Body of pancreas (tissue), 4 donors: ENCODE measurements at regions not wholly inside any gene's neighbourhood (a gene's known extent, or its start where the extent isn't known, plus 50 kb on each side); places are given as distances from the start of the nearest gene placed in this dataset.

Experiments used
- ATAC-seq: fragments of 150-250 bp; one replicate; pipeline ENCODE4 v1.9.1; 2016
- DNase-seq, 4 donors: peaks; one replicate each; pipeline ENCODE4 v3.0.0-alpha.2; 2019
- H3K27ac ChIP-seq, 4 donors: fragments of 200-600 bp; sonication (generic); 1 replicate in 3 of 4; 2 replicates in 1 of 4; pipeline versions ENCODE4 v1.5.1 to v1.6.1; 2016 to 2019; ENCODE audit warnings: mild to moderate bottlenecking in 1 of 4, mixed read lengths in 1 of 4, moderate library complexity in 1 of 4
- H3K27me3 ChIP-seq, 2 donors: fragments of 200-600 bp; sonication (generic); one replicate each; pipeline ENCODE4 v1.6.0; 2016; ENCODE audit warnings: mild to moderate bottlenecking in 1 of 2
- H3K36me3 ChIP-seq, 2 donors: fragments of 200-600 bp; sonication (generic); replicated peaks in 1 of 2; 2 replicates each; pipeline ENCODE4 v1.5.1; 2016; ENCODE audit warnings: low read depth in 2 of 2; ENCODE audit not compliant: insufficient read depth in 1 of 2
- H3K4me1 ChIP-seq: fragments of 200-600 bp; sonication (generic); one replicate; pipeline ENCODE4 v1.6.0; 2016
- H3K4me3 ChIP-seq, 2 donors: fragments of 200-600 bp; sonication (generic); 1 replicate in 1 of 2; 2 replicates in 1 of 2; pipeline ENCODE4 v1.5.1; 2016 to 2019
- H3K9me3 ChIP-seq, 3 donors: fragments of 200-600 bp; sonication (generic); 1 replicate in 2 of 3; 2 replicates in 1 of 3; pipeline ENCODE4 v1.5.1; 2016
- CTCF ChIP-seq, 7 experiments: fragments of 450-650 bp in 4 of 7; fragments of 200-600 bp in 3 of 7; sonication (generic) in 3 of 7; IDR thresholded peaks; one replicate each; pipeline ENCODE4 v1.5.1; 2016 to 2019; ENCODE audit warnings: antibody characterized with exemption in 7 of 7
- POLR2A ChIP-seq, 3 donors: fragments of 450-650 bp; IDR thresholded peaks; one replicate each; pipeline ENCODE4 v1.6.1; 2016; ENCODE audit warnings: antibody characterized with exemption in 3 of 3, mild to moderate bottlenecking in 2 of 3
- WGBS, 2 donors: methylation state at CpG; one replicate each; pipeline ENCODE4 v1.1.5; 2017; 5-methylcytosine and 5-hydroxymethylcytosine counted together
- intact Hi-C: fragments of 100-400 bp; cut with DNase I; formaldehyde crosslinking; loops from one replicate; pipeline ENCODE4 v1.15.1; 2023

GRCh38 chr3:70120357-70120966, 120.9 kb downstream of the SAMMSON start:
- intact Hi-C loops = no loop called here
- Histone ChIP-seq H3K4me3 (no peak overlapping the region), H3K4me1 (peaks cover 7% of the 10 kb centered on the region), H3K27me3 (no peaks in the 10 kb centered on the region), H3K36me3 (no peaks in the 10 kb centered on the region), H3K27ac (no peak overlapping the region), H3K9me3 (no peaks in the 10 kb centered on the region)
- WGBS, 2 donors = 57 to 60% methylated on average over 11 of the region's 11 CpGs
- DNase-seq = peak; percentile 86 to 94 (median 88)
- TF ChIP-seq POLR2A (IDR thresholded peaks at IDR 0.05) (no peak), CTCF (IDR thresholded peaks at IDR 0.05) (peak; percentile 56 to 81 (median 73))
- peak; percentile 83 for ATAC-seq

- WGBS, 2 donors = 79 to 92% methylated on average over 1 of the region's 1 CpG
- H3K27me3 ChIP-seq = no peaks in the 10 kb centered on the region
- no peak overlapping the region for H3K27ac ChIP-seq
- intact Hi-C loops = no loop called here
- no peak for ATAC-seq
- no peak for DNase-seq
- H3K4me1 ChIP-seq = no peaks in the 10 kb centered on the region
- TF ChIP-seq CTCF (IDR thresholded peaks at IDR 0.05) (no peak), POLR2A (IDR thresholded peaks at IDR 0.05) (no peak)
- H3K36me3 ChIP-seq = no peaks in the 10 kb centered on the region
- no peaks in the 10 kb centered on the region for H3K9me3 ChIP-seq
- H3K4me3 ChIP-seq = no peak overlapping the region
These were observed 127.7 kb downstream of the SAMMSON start for GRCh38 chr3:70127192-70127591.

GRCh38 chr3:70137366-70137765, 137.8 kb downstream of the SAMMSON start:
- no peaks in the 10 kb centered on the region for H3K9me3 ChIP-seq
- no peaks in the 10 kb centered on the region for H3K27me3 ChIP-seq
- H3K27ac ChIP-seq = no peak overlapping the region
- no peak for TF ChIP-seq POLR2A (IDR thresholded peaks at IDR 0.05)
- TF ChIP-seq CTCF (IDR thresholded peaks at IDR 0.05) = no peak
- H3K4me3 ChIP-seq = no peak overlapping the region
- no peaks in the 10 kb centered on the region for H3K36me3 ChIP-seq
- WGBS, 2 donors = 50 to 54% methylated on average over 2 of the region's 2 CpGs
- H3K4me1 ChIP-seq = no peaks in the 10 kb centered on the region
- ATAC-seq (no peak), DNase-seq (no peak)
- intact Hi-C loops = no loop called here

GRCh38 chr3:70138606-70139005, 139.1 kb downstream of the SAMMSON start:
- Histone ChIP-seq H3K27me3 (no peaks in the 10 kb centered on the region), H3K4me3 (no peak overlapping the region), H3K27ac (no peak overlapping the region), H3K36me3 (no peaks in the 10 kb centered on the region), H3K4me1 (no peaks in the 10 kb centered on the region), H3K9me3 (no peaks in the 10 kb centered on the region)
- TF ChIP-seq POLR2A (IDR thresholded peaks at IDR 0.05) (no peak), CTCF (IDR thresholded peaks at IDR 0.05) (no peak)
- DNase-seq (no peak), ATAC-seq (no peak)
- WGBS, 2 donors = 0 to 26% methylated on average over 1 of the region's 1 CpG
- intact Hi-C loops = no loop called here
